Astrocyte (in vitro differentiated cells and primary cell): ENCODE measurements at regions not wholly inside any gene's neighbourhood (a gene's known extent, or its start where the extent isn't known, plus 50 kb on each side); places are given as distances from the start of the nearest gene placed in this dataset.

Experiments
- DNase-seq: peaks from one replicate; pipeline ENCODE4 v3.0.0-alpha.2; 2010; ENCODE audit warnings: low read depth
- FAIRE-seq: peaks from 2 replicates; lab custom pipeline; 2011; peaks lifted over from hg19 to GRCh38; lab: Jason Lieb, UNC
- H2AFZ ChIP-seq: 2 replicates; pipeline ENCODE4 v1.6.0; 2012; ENCODE audit warnings: low read depth, low read length, inconsistent platforms
- H3K27ac ChIP-seq: 2 replicates; pipeline ENCODE4 v1.5.1; 2011; ENCODE audit warnings: low read depth, low read length, inconsistent platforms
- H3K27me3 ChIP-seq: 2 replicates; pipeline ENCODE4 v1.6.0; 2011; ENCODE audit warnings: low read length, inconsistent platforms; ENCODE audit not compliant: insufficient read depth
- H3K36me3 ChIP-seq: 2 replicates; pipeline ENCODE4 v1.5.1; 2011; ENCODE audit warnings: low read length, inconsistent platforms; ENCODE audit not compliant: insufficient read depth
- H3K4me1 ChIP-seq: 2 replicates; pipeline ENCODE4 v1.5.1; 2011; ENCODE audit warnings: low read length, inconsistent platforms; ENCODE audit not compliant: insufficient read depth
- H3K4me2 ChIP-seq: 2 replicates; pipeline ENCODE4 v1.6.0; 2012; ENCODE audit warnings: low read length, inconsistent platforms
- H3K4me3 ChIP-seq: 2 replicates; pipeline ENCODE4 v1.5.1; 2011; ENCODE audit warnings: low read depth, mild to moderate bottlenecking, low read length, inconsistent platforms; ENCODE audit not compliant: insufficient read depth
- H3K79me2 ChIP-seq: 2 replicates; pipeline ENCODE4 v1.6.0; 2012; ENCODE audit warnings: mild to moderate bottlenecking, low read length, inconsistent platforms; ENCODE audit not compliant: insufficient read depth
- H3K9ac ChIP-seq: 2 replicates; pipeline ENCODE4 v1.6.0; 2012; ENCODE audit warnings: mild to moderate bottlenecking, low read length, inconsistent platforms
- H3K9me3 ChIP-seq: 2 replicates; pipeline ENCODE4 v1.5.1; 2012; ENCODE audit warnings: low read depth, mild to moderate bottlenecking, low read length, inconsistent platforms; ENCODE audit not compliant: insufficient read depth
- H4K20me1 ChIP-seq: 2 replicates; pipeline ENCODE4 v1.6.0; 2012; ENCODE audit warnings: low read length, inconsistent platforms; ENCODE audit not compliant: insufficient read depth
- H3K27ac Mint-ChIP-seq: one replicate; pipeline ENCODE4 v1.8.0; 2021; ENCODE audit warnings: mild to moderate bottlenecking, mixed read lengths; ENCODE audit not compliant: unreplicated experiment
- H3K27me3 Mint-ChIP-seq: one replicate; pipeline ENCODE4 v1.8.0; 2021; ENCODE audit warnings: low read depth, mixed read lengths; ENCODE audit not compliant: unreplicated experiment
- H3K36me3 Mint-ChIP-seq: one replicate; pipeline ENCODE4 v1.8.0; 2021; ENCODE audit warnings: low read depth, mixed read lengths; ENCODE audit not compliant: unreplicated experiment
- H3K4me1 Mint-ChIP-seq: one replicate; pipeline ENCODE4 v1.8.0; 2021; ENCODE audit warnings: low read depth, mixed read lengths; ENCODE audit not compliant: unreplicated experiment
- H3K4me3 Mint-ChIP-seq: one replicate; pipeline ENCODE4 v1.8.0; 2021; ENCODE audit warnings: mild to moderate bottlenecking, moderate library complexity, mixed read lengths; ENCODE audit not compliant: unreplicated experiment
- H3K9me3 Mint-ChIP-seq: one replicate; pipeline ENCODE4 v1.8.0; 2021; ENCODE audit warnings: mild to moderate bottlenecking, mixed read lengths; ENCODE audit not compliant: unreplicated experiment
- EZH2 ChIP-seq: IDR thresholded peaks from 2 replicates; pipeline ENCODE4 v1.6.1; 2012; ENCODE audit warnings: mild to moderate bottlenecking, low read length, inconsistent platforms; ENCODE audit not compliant: insufficient read depth
- TF ChIP-seq, protein P1 (sequence below): IDR thresholded peaks from 2 replicates; pipeline ENCODE4 v1.5.1; 2011; ENCODE audit warnings: low read depth, mild to moderate bottlenecking, inconsistent platforms, low read length, moderate library complexity; ENCODE audit not compliant: insufficient read depth

DNA sequence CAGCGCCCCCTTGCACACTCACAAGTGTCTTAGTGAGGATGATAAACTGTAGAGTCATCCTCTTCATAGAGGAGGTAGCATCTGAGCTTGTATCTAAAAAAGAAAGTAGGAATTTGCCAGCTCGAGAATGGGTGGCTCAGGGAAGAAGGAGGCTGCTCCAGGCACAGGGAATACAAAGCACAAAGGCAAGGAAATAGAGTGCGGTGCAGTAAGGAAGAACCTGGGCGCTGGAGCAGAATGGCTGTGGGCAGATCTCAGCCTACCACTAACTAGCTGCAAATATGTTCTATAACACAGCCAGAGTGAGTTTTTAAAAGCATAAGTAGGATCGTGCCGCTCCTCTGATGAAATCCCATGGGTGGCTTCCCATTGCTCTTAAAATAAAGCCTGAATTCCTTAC lies 61.6 kb upstream of the MAPK10 start:
- H3K36me3 Mint-ChIP-seq = no peaks in the 10 kb centered on the region
- H3K9me3 ChIP-seq = no peaks in the 10 kb centered on the region
- H3K27ac Mint-ChIP-seq = no peak overlapping the region

DNA sequence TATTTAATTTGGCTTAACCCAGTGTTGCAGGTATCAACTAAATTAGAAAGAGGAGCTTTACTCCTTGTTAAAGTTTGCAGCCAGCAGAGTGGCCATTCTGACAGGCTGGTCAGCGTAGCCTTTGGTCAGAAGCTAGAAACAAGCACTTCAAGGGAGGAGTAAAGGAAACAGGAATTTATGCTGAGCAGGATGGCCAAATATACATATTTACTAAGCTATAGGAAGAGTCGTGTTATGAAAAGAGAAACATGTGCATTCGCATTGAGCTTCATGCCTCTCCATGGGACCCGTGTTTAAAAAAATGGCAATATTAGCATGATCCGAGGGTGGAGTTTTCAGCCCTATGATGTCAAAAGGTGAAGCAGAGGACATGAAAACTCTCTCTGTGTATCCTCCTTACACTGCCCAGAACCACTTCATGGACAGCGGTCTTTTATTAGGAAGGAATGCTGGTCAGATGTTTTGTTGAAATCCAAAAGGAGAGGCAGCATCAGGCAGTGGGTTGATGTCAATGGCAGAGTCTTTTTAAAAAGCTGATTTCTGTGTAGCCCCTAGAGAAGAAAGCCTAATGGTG lies 71.8 kb upstream of the MAPK10 start:
- no peak for FAIRE-seq
- no peaks in the 10 kb centered on the region for H3K27me3 ChIP-seq
- no peak overlapping the region for H3K4me2 ChIP-seq
- H4K20me1 ChIP-seq = no peaks in the 10 kb centered on the region
- H3K79me2 ChIP-seq = no peaks in the 10 kb centered on the region
- no peak overlapping the region for H3K27ac ChIP-seq
- Mint-ChIP-seq H3K27ac (no peak overlapping the region), H3K36me3 (no peaks in the 10 kb centered on the region), H3K4me1 (no peaks in the 10 kb centered on the region), H3K4me3 (no peak overlapping the region), H3K27me3 (no peaks in the 10 kb centered on the region), H3K9me3 (no peaks in the 10 kb centered on the region)
- H3K9me3 ChIP-seq = no peaks in the 10 kb centered on the region
- no peak overlapping the region for H2AFZ ChIP-seq
- TF ChIP-seq, protein P1, sequence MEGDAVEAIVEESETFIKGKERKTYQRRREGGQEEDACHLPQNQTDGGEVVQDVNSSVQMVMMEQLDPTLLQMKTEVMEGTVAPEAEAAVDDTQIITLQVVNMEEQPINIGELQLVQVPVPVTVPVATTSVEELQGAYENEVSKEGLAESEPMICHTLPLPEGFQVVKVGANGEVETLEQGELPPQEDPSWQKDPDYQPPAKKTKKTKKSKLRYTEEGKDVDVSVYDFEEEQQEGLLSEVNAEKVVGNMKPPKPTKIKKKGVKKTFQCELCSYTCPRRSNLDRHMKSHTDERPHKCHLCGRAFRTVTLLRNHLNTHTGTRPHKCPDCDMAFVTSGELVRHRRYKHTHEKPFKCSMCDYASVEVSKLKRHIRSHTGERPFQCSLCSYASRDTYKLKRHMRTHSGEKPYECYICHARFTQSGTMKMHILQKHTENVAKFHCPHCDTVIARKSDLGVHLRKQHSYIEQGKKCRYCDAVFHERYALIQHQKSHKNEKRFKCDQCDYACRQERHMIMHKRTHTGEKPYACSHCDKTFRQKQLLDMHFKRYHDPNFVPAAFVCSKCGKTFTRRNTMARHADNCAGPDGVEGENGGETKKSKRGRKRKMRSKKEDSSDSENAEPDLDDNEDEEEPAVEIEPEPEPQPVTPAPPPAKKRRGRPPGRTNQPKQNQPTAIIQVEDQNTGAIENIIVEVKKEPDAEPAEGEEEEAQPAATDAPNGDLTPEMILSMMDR = no peak
- no peak for TF ChIP-seq EZH2
- no peak for DNase-seq
- no peaks in the 10 kb centered on the region for H3K4me1 ChIP-seq
- no peak overlapping the region for H3K9ac ChIP-seq
- H3K4me3 ChIP-seq = no peak overlapping the region
- H3K36me3 ChIP-seq = no peaks in the 10 kb centered on the region

More for the DNA sequence above, 61.6 kb upstream of the MAPK10 start:
- H3K4me1 ChIP-seq = no peaks in the 10 kb centered on the region
- H3K4me2 ChIP-seq = no peak overlapping the region
- H3K9ac ChIP-seq = no peak overlapping the region
- H3K4me3 ChIP-seq = no peak overlapping the region
- DNase-seq (no peak), FAIRE-seq (no peak)
- Mint-ChIP-seq H3K4me3 (no peak overlapping the region), H3K4me1 (no peaks in the 10 kb centered on the region), H3K27me3 (no peaks in the 10 kb centered on the region), H3K9me3 (no peaks in the 10 kb centered on the region)
- no peak overlapping the region for H2AFZ ChIP-seq
- no peaks in the 10 kb centered on the region for H3K36me3 ChIP-seq
- no peaks in the 10 kb centered on the region for H4K20me1 ChIP-seq
- no peaks in the 10 kb centered on the region for H3K27me3 ChIP-seq
- TF ChIP-seq, protein P1 = no peak
- no peak for TF ChIP-seq EZH2
- H3K79me2 ChIP-seq = no peaks in the 10 kb centered on the region
- H3K27ac ChIP-seq = no peak overlapping the region

DNA sequence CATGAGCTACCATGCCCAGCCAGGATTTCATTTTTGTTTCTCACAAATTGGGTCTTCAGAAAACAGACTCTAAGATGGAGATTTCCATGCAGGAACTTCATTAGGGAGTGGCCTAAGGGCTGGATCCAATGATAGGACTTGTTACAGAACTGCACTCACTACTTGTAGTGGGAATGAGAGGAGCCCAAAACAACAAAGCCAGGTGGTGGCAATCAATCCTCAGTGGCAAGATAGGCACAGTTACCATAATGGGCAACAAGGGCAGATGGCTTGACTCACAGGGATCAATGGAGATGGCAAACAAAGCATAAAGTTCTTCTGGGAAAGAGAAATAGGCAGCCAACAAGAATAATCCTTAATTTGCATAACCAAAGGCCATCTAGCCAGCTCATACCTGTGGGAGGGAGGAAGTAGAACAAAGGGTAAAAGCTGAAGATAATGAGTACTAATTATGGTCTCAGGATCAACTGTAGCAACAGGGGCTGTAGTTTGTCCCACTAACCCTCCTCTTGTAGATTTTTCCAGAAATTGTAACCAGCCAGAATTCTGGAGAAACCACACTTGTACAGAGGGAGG lies 72.8 kb upstream of the MAPK10 start:
- no peak overlapping the region for H2AFZ ChIP-seq
- H3K4me3 ChIP-seq = no peak overlapping the region
- no peak overlapping the region for H3K27ac ChIP-seq
- FAIRE-seq = no peak
- Mint-ChIP-seq H3K27ac (no peak overlapping the region), H3K9me3 (no peaks in the 10 kb centered on the region), H3K36me3 (no peaks in the 10 kb centered on the region), H3K27me3 (no peaks in the 10 kb centered on the region), H3K4me3 (no peak overlapping the region), H3K4me1 (no peaks in the 10 kb centered on the region)
- no peak overlapping the region for H3K9ac ChIP-seq
- DNase-seq = no peak
- no peaks in the 10 kb centered on the region for H3K27me3 ChIP-seq
- TF ChIP-seq, protein P1 = no peak
- no peak for TF ChIP-seq EZH2
- H3K79me2 ChIP-seq = no peaks in the 10 kb centered on the region
- H3K4me1 ChIP-seq = no peaks in the 10 kb centered on the region
- H3K36me3 ChIP-seq = no peaks in the 10 kb centered on the region
- no peaks in the 10 kb centered on the region for H3K9me3 ChIP-seq
- H4K20me1 ChIP-seq = no peaks in the 10 kb centered on the region
- no peak overlapping the region for H3K4me2 ChIP-seq
